Epithelial cell of prostate (primary cell): ENCODE measurements at regions not wholly inside any gene's neighbourhood (a gene's known extent, or its start where the extent isn't known, plus 50 kb on each side); places are given as distances from the start of the nearest gene placed in this dataset.
"Not testable (repeated sequence)": the region's sequence is repeated elsewhere in the genome, so short reads cannot be mapped to it uniquely, and the experiment has no call there.

ENCODE experiments used
- DNase-seq: peaks from one replicate; pipeline ENCODE4 v3.0.0-alpha.2; 2011; ENCODE audit warnings: low read depth, low spot score
- H3K27ac ChIP-seq: fragments of 450-650 bp; 2 replicates; pipeline ENCODE4 v1.5.1; 2017; ENCODE audit warnings: mild to moderate bottlenecking

DNA sequence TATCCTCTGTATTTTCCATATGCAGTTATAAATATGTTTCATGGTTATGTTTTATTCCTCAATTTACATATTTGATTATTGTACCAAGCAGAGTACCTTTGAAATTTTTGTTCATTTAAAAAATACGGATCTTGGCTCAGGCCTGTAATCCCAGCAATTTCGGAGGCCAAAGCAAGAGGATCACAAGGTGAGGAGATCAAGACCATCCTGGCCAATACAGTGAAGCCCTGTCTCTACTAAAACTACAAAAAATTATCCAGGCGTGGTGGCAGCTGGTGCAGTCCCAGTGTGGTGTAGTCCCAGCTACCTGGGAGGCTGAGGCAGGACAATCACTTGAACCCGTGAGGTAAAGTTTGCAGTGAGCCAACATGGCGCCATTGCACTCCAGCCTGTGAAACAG is 251.2 kb upstream of the TPTE start:
- DNase-seq = peak; percentile 39
- not testable (repeated sequence) for H3K27ac ChIP-seq

DNA sequence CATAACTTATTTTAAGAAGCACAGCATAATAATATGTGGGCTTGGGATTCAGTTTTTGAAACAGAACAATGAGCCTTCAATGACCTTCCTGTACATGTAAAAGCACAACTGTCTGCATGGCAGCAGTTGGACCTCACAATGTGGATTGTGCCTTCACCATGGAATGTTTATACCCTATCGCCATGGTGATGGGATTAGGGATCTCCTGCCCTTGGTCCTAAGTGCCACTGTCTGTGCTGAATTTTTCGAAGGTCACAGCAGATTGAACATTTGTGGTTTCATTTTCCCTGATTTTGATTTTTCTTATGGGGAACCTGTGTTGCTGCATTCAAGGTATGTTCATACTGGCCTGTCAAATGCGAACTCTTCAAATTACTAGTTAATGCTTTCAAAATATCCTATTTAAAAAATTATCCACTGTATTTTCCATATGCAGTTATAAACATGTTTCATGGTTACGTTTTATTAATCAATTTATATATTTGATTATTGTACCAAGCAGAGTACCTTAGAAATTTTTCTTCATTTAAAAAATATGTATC is 249.6 kb upstream of the TPTE start:
- not testable (repeated sequence) for H3K27ac ChIP-seq, DNase-seq

DNA sequence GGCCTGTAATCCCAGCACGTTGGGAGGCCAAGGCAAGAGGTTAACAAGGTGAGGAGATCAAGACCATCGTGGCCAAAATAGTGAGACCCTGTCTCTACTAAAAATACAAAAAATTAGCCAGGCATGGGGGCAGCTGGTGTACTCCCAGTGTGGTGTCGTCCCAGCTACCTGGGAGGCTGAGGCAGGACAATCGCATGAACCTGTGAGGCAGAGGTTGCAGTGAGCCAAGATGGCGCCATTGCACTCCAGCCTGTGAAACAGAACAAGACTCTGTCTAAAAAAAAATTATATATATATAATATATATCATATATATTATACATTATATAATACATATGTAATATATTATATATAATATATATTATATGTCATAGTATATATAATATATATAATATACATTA is 249.2 kb upstream of the TPTE start:
- H3K27ac ChIP-seq = no peak overlapping the region
- no peak for DNase-seq

DNA sequence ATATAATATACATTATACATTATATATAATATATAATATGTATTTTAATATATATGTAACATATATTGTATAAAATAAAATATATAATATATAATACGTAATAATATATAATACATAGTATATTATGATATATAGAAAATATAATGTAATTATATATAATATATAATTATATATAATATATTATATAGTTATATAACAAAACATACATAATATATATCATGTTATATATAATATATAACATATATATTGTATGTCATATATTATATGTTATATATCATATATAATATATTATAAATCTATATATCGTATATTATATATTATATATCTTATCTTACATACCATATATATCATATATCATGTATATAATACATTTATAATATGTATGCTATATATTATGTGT is 248.2 kb upstream of the TPTE start:
- no peak for DNase-seq
- no peak overlapping the region for H3K27ac ChIP-seq

DNA sequence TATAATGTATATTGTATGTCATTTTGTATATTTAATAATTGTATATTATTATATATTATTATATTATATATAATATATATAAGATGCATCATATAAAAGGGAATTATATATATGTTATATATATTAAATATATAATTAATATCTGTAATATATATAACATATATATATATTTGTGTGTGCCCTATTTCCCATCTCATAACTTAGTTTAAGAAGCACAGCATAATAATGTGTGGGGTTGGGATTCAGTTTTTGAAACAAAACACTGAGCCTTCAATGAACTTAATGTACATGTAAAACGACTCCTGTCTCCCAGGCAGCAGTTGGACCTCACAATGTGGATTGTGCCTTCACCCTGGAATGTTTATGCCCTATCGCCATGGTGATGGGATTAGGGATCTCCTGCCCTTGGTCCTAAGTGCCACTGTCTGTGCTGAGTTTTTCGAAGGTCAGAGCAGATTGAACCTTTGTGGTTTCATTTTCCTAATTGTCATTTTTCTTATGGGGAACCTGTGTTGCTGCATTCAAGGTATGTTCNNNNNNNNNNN is 247.5 kb upstream of the TPTE start:
- not testable (repeated sequence) for DNase-seq, H3K27ac ChIP-seq
